ENCODE measurements at regions not wholly inside any gene's neighbourhood (a gene's known extent, or its start where the extent isn't known, plus 50 kb on each side); places are given as distances from the start of the nearest gene placed in this dataset.

GRCh38 chr7:144957998-144958397 is 122.1 kb upstream of the TPK1 start:
- TF ChIP-seq POLR2A (IDR thresholded peaks at IDR 0.05; ENCODE audit: low read depth, low read length) (no peak), POLR2AphosphoS5 (IDR thresholded peaks at IDR 0.05; ENCODE audit: low read depth, low read length) (no peak), TAF1 (IDR thresholded peaks at IDR 0.05; ENCODE audit: borderline replicate concordance, low read depth, low read length) (no peak)
